Astrocyte of the hippocampus (primary cell): ENCODE measurements at regions not wholly inside any gene's neighbourhood (a gene's known extent, or its start where the extent isn't known, plus 50 kb on each side); places are given as distances from the start of the nearest gene placed in this dataset.
A peak's percentile ranks its signal among the peaks of the same experiment; 100 is the strongest.

Experiments used
- DNase-seq: peaks from one replicate; pipeline ENCODE4 v3.0.0; 2011; ENCODE audit warnings: low read depth, low spot score

GRCh38 chr18:43797347-43797746, 520.1 kb upstream of the SYT4 start:
- DNase-seq, result no peak

DNA sequence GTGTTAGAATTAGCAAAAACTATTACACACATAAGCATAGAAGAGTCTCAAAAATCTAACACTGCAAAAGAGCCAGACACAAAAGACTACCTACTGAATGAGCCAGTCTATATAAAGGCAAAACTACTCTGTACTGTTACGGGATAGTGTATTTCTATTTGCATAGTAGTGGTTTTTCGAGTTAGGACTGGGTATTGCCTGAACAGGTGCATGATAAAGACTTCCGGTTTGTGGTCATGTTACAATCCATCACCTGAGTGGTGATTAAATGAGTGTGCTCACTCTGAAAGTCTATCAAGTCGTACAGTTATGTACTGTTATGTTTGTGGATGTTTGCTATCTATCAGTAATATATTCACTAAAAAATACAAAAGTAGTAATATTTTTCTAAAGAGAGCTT, 523.3 kb upstream of the SYT4 start:
- DNase-seq, result no peak

DNA sequence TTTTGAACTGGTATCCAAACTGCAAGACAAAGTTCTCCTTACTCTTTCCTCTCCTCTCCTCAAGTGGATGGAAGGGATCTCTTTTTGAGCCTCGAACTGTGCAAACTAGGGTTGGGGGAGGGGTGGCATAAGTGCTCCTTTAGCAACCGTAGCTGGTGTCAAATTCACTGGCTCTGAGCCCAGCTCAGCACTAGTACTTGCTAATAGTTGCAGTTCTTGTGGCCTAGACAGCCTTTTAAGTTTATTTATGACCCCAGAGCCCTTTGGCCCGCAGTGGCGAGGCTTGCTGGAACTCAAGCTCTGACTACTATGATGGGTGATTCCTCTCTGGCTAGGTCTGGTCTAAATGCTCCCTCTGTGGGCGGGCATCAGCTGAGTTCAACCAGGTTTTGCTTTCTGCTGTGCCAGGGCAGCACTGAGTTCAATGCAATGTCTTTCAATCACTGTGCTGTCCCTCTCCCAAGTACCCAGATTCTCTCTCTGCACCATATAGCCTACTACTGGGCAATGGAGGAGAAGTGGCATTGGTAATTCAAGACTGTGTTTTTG, 528.4 kb upstream of the SYT4 start:
- DNase-seq, result peak; percentile 42

GRCh38 chr18:43812627-43813026, 535.3 kb upstream of the SYT4 start:
- no peak for DNase-seq

DNA sequence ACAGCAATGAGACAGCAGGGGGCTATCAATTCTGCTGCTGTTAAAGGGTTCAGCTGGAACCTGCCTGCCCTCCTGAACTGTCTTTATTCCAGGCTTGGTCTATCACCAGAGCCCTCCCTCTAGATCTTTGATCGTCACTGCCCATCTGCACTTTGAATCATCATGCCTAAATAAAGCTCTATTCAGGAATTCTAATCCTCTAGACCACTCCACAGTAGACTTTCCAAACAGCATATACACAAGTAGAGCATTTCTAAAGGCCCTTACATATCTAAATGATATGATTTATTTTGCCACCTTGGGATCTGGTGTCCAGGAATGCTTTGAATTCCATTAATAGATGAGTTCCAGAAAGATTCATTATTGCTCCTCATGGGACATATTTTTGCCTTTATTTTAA, 542.1 kb upstream of the SYT4 start:
- DNase-seq, result no peak

DNA sequence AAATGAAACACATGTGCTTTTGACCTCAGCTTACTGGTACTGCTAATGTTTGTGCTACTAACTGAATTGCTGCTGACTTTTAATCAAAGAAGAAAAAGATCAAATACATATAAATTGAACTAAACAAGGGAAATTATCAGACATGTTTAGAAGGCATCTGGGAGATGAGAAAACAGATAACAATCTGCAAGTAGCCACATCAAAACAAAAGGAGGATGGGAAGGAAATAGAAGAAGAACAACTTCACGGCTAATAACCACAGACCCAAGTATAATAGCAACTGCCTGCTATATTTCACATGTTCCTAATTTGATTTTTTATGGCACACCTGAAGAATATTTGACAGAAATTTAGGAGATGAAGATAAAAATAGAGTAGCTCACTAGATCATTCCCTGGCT, 542.6 kb upstream of the SYT4 start:
- no peak for DNase-seq

- no peak for DNase-seq
These were observed 548.5 kb upstream of the SYT4 start for GRCh38 chr18:43825768-43826167.

DNA sequence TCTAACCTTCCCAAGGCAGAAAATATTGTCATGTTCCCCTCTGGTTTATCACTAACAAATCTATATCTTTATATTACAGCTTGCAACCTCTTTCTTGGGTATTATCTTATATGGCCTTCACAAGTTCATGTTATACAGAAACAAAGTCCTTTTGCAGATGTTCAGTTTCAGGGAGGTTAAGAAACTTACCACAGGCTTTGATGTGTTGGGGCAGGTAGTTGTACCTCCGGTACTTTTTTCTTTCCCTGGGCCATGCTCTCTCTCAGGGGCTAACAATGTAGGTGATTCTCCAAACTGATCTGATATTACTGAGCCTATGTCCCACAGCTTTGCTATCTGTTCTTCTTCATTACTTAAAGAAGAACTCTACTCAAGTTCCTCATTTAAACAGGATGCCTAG, 548.9 kb upstream of the SYT4 start:
- DNase-seq, result no peak

DNA sequence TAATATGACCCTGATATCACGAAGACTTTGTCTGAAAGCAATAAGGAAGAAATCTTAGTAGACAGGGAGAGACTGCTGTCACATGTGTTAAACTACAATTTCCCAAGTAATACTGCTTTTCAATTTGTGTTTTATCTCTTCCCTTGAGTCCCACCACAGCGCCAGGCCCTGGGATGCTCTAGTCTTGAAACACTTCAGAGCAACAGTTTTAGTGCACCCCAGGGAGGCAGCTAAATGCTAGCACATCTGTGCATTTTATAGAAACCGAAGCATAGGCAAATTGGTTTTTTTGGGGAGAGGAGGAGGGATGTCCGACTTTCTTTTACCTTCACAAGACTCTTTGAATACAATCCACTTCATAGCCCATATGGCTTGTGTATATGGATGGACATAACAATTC, 550.0 kb upstream of the SYT4 start:
- DNase-seq, result no peak

DNA sequence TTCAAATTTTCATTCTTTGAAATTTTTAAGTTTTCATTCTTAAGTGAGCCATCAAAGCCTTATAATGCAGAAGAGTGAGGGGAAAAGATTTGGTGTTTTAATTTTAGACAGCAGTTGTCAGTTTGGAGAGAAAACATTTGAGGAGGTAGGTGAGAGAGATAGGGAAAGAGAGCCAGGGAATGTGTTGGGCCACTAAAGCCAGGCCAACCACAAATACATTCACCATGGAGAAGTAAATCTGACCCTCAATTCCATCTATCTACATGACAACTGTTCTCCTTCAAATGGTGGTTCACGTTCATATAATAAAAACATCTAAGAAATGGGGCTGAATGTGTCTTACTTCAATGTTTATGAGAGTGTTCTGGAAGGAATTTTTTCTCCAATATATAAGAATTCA, 553.0 kb upstream of the SYT4 start:
- no peak for DNase-seq

GRCh38 chr18:43830947-43831346, 553.7 kb upstream of the SYT4 start:
- DNase-seq, result peak; percentile 26

DNA sequence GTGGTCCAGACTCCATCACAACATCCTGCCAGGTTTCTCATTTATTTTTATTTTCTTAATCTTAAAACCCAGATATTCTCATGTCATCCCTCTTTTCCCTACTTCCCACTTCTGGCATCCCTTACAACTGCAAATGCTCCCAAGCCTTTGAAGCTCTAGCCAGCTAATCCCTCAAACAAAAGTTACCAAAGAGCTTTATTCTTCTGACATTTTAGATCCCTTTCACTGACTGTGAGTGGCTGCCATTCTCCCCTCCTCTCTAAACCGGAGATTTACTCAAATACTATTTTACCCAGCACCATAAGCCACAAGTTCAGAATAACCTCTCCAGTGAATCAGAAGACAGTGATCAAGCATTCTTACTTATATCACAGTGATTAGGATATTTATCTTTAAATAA, 569.0 kb upstream of the SYT4 start:
- DNase-seq, result peak; percentile 12

DNA sequence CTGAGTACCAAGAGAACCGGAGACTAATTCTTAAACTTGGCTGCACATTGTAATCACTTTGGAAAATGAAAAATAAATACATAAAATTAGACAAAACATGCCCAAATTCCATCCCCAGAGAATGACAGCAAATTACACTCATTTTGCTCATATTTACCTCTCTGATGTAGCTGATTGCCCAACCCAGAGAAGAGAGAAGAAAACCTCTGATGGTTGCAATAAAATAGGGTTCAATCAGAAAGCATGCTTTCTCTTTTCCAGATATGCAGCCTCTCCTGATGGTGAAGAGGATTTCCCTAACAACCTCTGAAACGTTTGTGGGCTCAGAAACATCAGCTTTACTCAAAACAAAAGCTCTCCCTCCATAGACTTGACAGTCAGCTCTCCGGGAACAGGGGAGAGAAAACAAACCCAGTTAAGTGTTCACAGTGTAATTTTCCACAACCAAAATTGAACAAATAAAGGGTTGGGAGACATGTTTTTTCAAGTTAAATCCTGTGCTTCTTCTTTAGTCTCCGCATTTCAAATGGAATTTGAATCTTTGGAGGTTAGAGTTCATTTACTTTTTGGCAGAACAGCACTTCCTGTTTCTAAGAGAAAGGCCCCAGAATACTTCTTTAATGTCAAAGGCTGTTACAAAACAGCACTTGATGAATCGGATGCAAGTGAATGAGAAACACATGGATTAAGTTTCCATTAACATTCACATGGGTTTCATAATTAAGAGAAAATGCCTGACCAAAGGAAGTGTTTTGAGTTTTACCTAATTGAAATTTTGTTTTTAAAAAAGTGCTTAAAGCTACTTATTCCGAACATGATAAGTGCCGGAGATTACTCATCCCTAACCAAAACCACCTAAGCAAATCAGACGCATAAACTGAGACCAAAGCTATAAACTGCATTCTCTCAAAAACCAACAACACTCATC, 570.1 kb upstream of the SYT4 start:
- DNase-seq, result peak; percentile 34

GRCh38 chr18:43849831-43850230, 572.5 kb upstream of the SYT4 start:
- DNase-seq, result peak; percentile 11

- no peak for DNase-seq
These were observed 578.1 kb upstream of the SYT4 start for GRCh38 chr18:43855376-43855775.

DNA sequence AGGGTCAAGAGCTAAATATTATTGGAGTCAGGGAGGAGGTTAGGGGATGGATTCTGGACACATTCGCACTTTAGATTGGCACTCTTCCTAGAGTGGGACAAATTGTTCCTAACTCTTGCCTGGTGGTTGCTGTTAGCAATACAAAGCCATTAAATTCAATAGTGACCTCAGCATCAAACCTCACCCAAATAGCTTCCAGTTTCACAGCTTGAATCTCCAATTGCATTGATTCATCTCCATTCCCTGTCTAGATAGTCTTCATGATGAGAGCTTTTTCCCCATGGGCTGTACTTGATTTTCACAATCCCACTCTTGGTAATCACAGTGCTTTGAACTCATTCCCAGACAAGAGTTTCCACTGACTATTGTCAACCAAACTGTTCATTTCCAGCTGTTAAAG, 585.9 kb upstream of the SYT4 start:
- peak; percentile 20 for DNase-seq

- no peak for DNase-seq
These were observed 589.4 kb upstream of the SYT4 start for GRCh38 chr18:43866696-43867095.

DNA sequence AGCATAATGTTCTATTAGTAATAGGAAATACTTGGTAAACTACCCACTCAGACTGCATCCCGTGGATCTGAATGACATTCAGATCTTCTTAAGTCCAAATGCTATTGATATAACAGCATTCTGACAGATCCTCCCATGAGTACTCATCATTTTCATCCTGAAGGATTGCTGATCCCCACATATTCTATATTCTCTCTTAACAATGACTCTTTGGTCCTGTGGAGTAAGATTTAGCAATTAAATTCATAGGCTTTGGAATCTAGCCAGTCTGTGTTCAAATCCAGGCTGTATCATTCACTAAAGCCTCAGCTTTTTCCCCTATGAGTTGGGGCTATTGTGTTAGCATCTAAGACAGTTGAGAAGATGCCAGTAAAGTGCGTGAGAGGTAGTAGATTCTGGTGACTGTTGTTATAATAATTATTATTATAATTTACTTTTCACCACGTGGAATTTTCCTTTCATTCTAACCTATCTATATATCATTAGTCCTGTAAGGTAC, 591.3 kb upstream of the SYT4 start:
- DNase-seq, result no peak

DNA sequence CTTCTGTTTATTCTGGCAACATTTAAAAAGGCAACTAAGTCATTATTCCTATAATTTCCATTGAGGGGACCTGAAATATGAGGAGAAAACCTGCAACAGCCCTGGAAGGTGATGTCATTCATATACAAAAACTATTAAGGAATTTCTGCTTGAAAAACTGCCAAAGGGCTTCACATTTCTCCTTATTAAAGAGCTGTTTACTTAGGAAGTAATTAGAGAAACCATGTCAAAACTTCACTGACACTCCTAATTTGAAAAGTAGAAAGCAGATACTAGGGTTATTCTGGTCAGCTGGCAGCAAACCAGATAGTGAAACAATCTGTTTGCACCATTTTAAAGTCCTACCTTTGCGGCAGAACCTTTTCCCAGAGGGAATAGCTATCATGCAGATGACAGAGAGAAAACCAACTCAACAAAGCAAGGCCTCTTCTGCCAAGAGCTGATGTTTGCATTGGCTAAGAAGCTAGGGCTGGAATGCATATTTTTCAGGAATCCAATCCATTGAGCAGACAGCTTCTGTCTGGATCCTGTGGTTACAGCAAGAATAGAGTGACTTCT, 592.2 kb upstream of the SYT4 start:
- DNase-seq, result peak; percentile 87

- DNase-seq, result no peak
These were observed 593.3 kb upstream of the SYT4 start for GRCh38 chr18:43870626-43871025.

GRCh38 chr18:43875511-43875910, 598.2 kb upstream of the SYT4 start:
- DNase-seq, result no peak

DNA sequence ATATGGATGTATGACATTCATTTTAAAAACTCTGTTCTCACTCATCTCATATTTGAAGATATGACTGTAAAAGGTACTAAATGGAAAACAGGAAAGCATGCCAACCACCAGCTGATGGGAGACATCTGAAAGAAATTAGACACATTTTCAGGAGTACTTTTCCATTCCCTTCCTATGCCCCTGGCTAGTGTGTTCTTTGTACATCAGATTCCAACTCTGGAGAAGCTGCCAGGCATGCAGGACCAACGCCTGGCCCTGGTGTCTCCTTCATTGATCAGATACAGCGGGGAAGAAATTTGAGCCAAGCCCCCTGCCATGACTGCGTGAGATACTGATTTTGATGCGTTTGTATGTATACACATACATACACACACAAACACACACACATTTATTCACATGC, 599.0 kb upstream of the SYT4 start:
- DNase-seq, result no peak

DNA sequence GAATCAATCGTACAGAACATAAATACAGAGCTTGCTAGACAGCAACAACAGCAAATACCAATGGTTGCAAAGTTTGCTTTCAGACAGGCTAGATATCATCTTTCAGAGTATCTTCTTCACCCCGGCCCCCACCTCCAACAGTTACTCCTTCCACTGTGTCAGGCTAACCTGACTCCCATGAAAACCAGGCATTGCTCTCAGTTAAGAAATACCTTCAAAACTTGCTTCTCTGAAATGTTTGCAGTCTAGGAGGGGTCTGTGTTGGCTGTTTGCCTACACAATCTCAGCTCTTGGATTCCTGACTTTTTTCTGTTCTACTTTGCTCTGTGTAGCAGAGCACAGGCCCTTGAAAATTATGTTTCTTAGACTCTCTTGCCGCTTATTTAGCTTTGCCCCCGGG, 599.5 kb upstream of the SYT4 start:
- peak; percentile 38 for DNase-seq
